Fibroblast of skin of right quadriceps (primary cell): ENCODE measurements at regions not wholly inside any gene's neighbourhood (a gene's known extent, or its start where the extent isn't known, plus 50 kb on each side); places are given as distances from the start of the nearest gene placed in this dataset.

ENCODE experiments used
- DNase-seq: peaks from one replicate; pipeline ENCODE4 v3.0.0-alpha.2; 2013

DNA sequence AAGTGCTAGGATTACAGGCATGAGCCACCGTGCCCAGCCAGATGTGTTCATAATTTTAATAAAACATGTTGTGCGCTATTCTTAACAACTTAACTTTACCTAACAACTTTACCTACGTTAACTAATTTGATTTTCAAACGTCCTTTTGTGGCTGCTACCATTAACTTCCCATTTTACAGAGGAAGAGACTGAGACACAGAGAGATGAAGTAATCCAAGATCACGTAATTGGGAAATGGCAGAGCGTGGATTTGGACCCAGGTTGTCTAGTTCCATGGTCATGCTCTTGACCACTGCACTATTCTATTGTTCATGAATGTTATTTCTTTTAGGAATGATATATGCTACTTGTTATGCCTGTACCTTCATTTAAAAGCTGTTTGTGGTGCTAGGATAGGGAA lies 80.3 kb upstream of the MTPN start:
- no peak for DNase-seq

DNA sequence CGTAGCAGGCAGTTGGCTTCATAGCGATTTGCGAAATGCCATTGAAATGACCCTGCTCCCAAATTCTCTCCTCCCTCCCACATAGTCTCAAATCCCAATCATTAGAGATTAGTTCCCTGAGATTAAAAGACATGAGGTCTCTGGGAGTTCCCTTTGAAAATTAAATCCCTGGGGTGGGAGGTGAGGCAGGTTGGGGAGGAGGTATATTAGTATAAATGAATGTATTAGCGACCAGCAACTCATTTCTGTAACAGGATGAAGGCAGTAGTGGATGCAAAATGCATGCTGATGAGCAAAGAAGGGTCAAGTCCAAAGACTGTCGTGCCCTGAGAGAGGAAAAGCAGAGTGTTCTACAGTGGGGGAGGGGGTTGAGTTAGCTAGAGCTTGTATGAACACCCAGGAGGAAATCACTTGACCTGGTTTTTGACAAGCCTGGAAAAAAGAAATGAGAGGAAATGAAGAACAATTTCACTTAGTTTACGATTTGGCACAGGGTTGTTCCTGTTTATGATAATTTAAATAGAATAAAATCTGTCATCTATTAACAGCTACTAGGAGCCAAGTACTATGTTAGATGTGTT lies 79.6 kb upstream of the MTPN start:
- DNase-seq, result no peak

DNA sequence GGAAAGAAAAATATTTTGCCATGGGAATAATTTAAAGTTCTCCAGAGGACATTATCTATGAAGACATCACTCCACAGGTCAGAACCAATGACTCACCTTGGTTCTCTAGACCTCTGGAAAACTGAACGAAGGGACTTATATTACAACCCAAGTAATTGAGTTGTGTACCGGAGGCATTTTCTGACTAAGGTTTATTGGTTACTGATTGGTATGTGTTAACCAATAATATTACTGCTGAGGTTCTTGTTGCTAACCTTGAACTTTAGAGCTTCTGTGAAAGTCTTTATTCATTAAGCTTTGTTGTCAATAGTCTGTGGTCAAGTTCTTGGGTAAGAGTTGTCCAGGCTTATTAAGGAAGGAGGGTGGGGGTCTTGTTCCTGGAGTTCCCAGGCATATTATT lies 78.1 kb upstream of the MTPN start:
- no peak for DNase-seq

DNA sequence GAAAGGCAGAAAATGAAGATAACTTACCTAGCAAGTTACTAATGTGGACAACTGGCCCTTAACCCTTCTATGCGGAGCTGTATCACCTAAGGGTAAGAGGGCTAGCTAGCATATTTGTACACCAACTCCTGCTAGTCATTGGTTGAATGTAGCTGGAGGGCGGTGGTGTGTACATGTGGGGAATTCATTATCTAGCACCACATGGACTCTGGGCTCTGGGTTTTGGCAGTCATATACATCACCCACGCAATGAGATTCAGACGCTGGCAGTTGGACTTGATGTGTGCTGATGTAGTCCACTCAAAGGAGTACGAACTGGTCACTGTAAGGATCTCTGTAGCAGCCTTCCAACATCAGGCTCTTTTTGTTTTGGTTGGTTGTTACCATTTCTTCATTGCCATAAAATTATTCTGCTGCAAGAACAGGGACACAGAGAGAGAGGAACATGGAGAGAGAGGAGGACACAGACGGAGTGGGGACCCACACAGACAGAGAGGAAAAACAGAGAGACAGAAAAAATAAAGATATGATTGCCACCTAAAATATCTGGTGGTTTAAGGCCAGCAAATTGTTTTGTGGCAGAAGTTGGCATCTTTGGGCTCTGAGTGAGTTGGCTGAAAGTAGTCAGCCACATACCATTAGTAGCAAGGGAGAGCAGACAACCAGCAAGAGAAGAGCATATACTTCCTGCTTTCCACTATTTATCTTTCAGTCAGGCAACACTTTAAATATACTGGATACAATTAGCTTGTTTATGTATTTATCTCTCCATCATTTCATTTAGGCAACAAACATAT lies 76.7 kb upstream of the MTPN start:
- no peak for DNase-seq

DNA sequence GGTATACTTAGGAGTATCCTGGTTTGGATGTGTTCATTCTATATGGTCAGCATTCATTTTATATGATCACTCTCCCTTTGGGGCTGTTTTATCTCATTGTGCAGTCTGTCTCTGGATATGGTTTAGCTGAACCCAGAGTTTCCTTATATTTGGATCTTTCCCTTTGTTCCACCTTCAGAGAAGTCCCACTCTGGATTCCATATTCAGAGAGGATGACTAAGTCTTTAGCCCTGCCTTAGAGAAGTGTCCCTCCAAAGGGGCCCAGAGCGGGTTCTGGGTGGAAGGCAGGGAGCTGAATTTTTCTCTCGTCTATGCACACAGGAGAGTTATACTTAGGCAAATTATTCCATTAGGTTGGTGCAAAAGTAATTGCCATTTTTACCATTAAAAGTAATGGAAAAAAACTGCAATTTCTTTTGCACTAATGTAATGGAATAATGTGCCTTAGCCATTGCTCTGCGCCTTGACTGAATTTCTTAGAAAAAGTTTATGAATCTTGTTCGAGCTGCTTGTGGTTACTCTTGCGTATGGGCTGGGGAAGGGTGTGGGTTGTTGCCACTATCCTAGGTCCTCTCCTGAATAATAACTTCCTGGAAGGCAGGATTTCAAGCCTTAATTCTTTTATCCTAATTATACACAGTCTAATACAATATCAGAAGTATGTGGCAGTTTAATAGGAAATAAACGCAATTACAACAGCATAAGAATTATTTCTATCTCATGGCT lies 74.2 kb upstream of the MTPN start:
- DNase-seq, result no peak

DNA sequence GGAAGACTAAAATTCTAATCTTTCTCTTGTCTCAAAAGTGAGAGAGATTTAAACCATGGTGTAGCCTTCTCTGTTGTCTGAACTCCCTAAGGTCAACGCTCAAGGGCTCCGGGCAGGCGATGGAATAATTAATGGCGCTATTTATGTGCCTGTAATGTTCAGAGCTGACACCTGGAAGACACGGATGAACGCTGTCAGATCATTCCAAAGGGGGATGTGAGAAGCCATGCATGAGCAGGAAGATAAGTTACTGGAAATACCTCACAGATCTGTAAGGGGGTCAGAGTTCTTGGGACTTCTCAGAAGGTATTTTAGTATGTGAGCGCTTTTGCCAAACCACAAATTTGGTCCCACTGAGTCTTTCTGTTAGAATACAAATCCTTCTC lies 73.3 kb upstream of the MTPN start:
- DNase-seq, result no peak

DNA sequence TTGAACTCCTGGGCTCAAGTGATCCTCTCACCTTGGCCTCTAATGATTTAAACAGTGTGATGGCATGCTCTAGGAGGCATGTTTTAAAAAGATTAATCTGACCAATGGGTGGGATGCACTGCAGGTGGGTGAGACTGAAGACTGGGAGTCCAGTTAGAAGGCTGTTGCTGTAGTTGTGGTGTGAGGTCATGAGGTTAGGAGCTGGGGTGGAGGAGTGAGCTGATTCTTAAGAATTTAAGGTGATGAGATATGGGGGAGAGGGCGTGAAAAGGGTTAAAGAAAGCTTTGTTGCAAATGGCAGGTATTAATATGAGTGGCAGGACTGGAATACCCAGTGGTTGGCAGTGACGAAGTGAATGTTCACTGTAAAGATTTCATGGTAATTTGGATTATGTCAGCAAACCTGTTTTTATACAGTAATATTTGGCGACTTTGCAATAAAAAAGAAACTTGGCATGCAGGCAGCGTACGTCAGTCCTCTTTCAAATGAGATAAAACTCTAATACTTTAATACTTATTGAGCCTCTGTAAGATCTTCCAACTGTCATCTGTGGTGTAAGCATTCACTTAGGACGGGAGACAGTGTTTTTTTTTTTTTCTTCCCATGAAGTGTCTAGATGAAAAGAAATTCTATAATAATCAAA lies 72.8 kb upstream of the MTPN start:
- DNase-seq, result no peak

DNA sequence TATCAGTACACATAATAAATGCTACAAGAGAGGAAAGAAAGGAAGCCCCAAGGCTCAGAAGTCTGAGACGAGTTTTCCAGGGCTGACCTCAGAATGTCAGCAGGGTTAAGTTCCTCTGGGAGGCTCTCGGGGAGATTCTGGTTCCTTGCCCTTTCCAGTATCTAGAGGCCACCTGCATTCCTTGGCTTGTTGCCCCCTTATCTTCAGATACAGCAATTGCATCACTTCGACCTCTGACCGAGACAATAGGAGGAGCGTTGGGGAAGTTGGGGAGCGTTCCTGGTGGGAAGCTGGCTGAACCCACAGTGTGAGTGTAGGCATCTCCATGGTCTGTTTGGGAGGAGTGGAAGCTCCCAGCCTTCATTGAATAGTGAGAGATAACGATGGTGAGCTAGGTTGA lies 72.0 kb upstream of the MTPN start:
- DNase-seq, result no peak

DNA sequence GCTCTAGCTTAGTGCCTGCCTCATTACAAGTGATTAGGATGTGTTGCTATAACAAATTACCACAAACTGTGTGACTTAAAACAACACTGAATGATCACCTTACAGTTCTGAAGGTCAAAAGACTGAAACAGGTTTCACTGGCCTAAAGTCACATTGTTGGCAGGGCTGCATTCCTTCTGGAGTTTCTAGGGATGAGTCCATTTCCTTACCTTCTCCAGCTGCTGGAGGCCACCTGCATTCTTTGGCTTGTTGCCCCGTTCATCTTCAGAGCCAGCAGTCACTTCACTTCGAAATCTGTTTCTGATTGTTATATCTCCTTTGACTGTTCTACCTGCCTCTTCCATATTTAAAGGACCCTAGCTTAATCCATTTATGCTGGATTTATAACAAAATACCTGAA lies 69.4 kb upstream of the MTPN start:
- DNase-seq, result no peak

DNA sequence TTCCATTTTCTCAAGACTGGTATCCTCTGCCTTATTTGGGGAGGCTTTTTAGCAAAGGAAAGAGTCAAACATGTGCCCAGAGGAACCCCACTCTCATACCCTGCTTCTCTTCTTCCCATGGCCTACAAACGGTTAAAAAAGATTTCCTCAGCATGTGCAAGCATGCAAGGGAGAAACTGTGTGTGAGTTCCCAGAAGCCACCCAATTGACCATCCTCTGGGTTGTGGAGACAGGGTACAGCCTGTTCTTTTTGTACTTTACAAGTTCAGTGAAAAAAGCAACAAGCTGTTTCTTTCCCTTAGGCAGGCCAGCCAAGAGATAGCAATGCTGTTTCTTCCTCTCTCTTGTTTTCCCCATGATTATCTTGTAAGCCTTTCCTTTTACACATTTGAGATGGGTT lies 68.8 kb upstream of the MTPN start:
- DNase-seq, result no peak

DNA sequence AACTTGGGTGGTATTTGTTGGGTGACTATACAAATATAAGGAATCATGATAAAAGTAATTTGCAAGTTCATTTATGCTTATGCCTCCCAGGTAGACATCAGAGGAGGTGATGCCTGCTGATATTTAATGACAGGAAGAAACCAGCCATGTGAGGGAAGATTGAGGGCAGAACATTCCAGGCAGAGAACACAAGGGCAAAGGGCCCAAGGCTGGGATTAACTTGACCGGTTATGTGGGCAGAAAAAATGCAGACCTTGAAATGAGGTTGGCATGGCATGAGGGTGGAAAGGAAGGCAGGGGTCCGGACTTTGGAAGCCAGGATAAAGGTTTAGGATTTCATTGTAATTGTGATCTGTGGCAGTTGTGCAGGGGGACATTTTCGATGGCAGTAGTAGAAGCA lies 68.0 kb upstream of the MTPN start:
- no peak for DNase-seq

DNA sequence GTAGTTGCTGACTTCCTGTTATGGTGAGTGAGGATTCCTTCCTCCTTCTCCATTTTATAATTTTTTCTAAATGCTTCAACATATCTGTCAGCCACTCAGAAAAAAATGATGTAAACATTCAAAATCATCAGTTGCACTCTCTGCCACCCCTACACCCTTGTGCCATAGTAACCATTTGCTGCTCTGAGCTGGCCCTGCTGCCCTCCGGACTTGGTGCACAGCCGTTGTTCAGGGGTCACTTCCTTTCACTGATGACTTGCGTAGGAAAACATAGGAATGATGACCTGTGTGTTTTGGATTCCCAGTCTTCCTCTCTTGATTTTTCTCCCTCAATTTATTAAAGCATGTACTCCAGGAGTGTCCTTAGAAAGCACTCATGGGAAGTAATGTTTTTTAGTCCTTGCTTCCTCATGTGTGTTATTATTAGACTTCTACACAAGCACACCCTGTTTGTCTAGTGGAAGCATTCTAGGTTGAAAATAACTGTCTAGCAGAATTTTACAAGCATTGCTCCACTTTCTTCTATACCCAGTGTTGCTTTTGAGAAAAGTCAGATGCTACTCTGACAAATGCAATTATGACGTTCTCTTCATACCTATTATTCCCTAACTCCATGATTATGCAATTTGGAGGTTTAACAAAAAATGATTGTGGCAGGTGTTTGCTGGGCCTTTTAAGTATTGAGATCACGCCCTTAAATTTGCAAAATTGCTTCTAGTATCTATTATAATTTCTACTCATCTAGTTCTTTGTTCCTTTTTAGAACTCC lies 62.6 kb upstream of the MTPN start:
- no peak for DNase-seq

DNA sequence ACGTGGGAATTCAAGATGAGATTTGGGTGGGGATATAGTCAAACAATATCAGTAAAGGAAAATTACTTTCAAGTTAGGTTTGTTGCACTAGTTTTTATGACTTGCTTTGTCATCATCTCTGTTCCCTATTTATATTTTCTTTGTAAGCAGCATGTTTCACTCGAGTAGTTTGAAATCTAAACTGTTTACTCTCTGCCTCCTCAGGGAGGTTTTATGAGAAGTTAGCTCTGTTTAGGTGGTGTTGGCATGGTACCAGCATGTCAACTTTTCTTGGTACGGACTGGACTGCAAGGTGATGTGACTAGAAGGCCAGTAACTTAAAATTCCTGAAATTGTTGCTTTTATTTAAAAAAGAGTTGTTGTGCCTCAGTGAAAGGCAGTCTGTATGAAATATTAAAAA lies 59.2 kb upstream of the MTPN start:
- DNase-seq, result no peak

DNA sequence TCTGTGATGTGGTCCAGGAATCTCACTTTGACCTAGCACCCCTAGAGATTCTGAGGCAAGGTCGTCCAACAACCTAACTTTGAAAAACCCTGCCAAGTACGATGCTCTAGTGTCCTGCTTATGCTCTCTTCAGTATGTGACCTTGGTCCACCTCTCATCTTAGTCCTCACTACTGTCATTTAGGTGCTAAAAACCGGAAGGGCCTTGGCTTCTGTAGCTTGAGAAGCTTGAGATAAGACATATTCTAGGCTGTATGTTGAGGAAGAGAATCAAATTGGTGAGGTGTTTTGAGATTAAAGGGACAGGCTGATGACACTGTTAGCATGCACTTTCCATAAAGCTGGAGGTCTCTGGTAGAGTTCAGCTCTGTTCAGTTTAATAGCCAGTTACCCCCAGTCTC lies 57.0 kb upstream of the MTPN start:
- DNase-seq, result no peak

DNA sequence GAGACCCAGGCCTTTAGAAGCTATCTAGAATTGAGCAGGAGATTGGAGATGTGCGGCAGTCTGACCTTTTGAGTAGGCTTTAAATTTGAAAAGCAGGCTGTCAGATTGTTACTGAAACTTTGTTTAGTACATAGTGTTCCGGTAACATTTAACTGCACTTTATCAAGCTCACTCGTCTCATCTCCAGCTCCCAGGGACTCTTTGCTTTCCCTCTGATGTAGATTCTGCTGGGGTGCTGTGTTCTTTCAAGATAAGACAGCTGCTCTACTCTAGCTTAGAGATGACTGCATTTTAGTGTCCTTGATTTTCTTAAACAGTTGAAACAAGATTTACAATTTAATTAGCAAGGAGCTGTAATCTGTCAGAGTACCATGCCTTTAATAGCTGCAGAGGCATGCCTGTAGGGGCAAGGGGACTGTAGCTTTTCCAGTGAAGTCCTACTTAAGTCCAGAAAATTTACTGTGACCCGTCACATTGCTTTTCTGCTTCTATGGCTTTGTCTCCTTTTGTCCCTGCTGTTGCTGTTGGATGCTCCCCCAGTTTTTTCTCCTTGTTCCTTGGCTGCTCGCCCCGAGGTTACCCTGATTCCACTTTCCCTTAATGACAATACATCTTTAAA lies 56.4 kb upstream of the MTPN start:
- DNase-seq, result no peak

DNA sequence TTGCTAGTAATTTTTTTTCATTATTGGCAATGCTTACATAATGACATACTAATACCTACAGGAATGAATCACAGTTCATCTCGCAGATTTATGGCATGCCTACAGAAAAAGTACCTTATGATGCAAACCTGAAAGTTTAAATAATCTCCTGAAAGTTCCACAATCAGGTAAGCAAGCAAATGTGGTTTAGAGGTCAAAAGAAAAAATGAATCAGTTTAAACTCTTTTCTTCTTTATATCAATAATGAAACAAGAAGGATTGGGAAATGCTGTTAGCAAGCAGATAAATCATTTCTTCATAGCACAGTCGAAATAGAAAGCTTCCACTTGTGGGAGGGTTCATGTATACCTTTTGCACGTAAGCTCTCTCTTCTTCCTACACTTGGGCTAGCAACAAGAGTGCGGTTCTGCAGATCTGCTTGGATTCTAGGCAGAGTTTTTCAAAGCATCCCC lies 53.7 kb upstream of the MTPN start:
- no peak for DNase-seq

DNA sequence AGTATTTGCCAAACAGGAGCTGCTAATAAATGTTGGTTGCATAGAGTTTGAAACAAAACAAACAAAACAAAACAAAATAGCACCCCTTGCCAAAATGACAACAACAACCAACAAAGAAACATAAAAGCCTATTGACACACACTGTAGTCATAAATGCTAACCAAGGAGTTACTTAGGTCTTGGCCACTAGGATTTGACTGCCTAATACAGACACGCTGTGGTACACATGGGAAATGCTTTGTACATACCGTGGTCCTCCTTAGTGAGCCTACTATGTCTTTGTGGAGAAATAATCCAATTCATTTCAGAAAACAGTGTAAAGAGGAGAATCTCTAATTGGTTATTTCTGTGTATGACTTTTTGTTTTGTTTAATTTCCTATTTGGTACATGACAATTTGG lies 53.2 kb upstream of the MTPN start:
- no peak for DNase-seq

DNA sequence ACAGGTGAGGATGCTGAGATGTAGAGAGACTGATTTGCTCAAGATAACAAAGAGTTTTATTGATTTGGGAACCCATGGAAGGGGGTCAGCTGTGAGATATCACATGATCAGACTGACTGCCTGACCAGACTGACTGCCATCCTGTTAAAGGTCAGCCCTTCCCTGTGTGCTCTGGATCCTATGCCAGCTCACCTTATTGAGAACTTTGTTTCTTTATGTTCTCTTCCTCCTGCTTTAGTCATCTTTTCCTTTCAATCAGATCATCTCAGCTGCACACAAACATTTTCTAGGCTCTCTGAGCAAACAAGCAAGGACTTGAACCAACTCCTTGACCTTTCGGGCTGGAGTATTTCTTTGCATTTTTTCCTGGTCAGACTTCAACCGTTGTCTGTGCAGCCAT lies 50.0 kb upstream of the MTPN start:
- no peak for DNase-seq
